SK-N-SH treated with all-trans-retinoic acid at 6 μM for 48 hours (cell line): ENCODE measurements at regions not wholly inside any gene's neighbourhood (a gene's known extent, or its start where the extent isn't known, plus 50 kb on each side); places are given as distances from the start of the nearest gene placed in this dataset.

Source experiments
- ARNTL ChIP-seq: fragments of 450-650 bp; formaldehyde crosslinking; IDR thresholded peaks from 2 replicates; pipeline ENCODE4 v1.5.0; 2020; ENCODE audit warnings: low read depth, mild to moderate bottlenecking, moderate library complexity, borderline replicate concordance
- CSDC2 ChIP-seq: fragments of 250-450 bp; sonication (Bioruptor Pico); IDR thresholded peaks from 2 replicates; pipeline ENCODE4 v1.5.0; 2020; ENCODE audit warnings: mild to moderate bottlenecking, moderate library complexity
- GLIS3 ChIP-seq: fragments of 250-450 bp; sonication (Bioruptor Pico); IDR thresholded peaks from 2 replicates; pipeline ENCODE4 v1.5.0; 2020; ENCODE audit warnings: mild to moderate bottlenecking, moderate library complexity
- ISL1 ChIP-seq: fragments of 250-450 bp; sonication (Bioruptor Pico); IDR thresholded peaks from 2 replicates; pipeline ENCODE4 v2.1.2; 2022; ENCODE audit warnings: mild to moderate bottlenecking, moderate library complexity
- RARB ChIP-seq: fragments of 250-450 bp; sonication (Bioruptor Pico); IDR thresholded peaks from 2 replicates; pipeline ENCODE4 v1.8.0; 2021; ENCODE audit warnings: mild to moderate bottlenecking, moderate library complexity
- SNAI2 ChIP-seq: fragments of 250-450 bp; sonication (Bioruptor Pico); IDR thresholded peaks from 2 replicates; pipeline ENCODE4 v1.5.0; 2020; ENCODE audit warnings: mild to moderate bottlenecking, moderate library complexity
- TCF4 ChIP-seq: fragments of 250-450 bp; sonication (Bioruptor Pico); IDR thresholded peaks from 2 replicates; pipeline ENCODE4 v1.8.0; 2021; ENCODE audit warnings: mild to moderate bottlenecking, moderate library complexity, borderline replicate concordance
- ZC3H10 ChIP-seq: fragments of 250-450 bp; sonication (Bioruptor Pico); IDR thresholded peaks from 2 replicates; pipeline ENCODE4 v1.5.1; 2021; ENCODE audit warnings: mild to moderate bottlenecking, moderate library complexity
- ZFP3 ChIP-seq: fragments of 250-450 bp; sonication (Bioruptor Pico); IDR thresholded peaks from 2 replicates; pipeline ENCODE4 v1.5.0; 2020; ENCODE audit warnings: mild to moderate bottlenecking, moderate library complexity
- ZNF565 ChIP-seq: fragments of 450-650 bp; formaldehyde crosslinking; conservative IDR thresholded peaks from 2 replicates; pipeline ENCODE4 v1.5.0; 2020; ENCODE audit warnings: low read depth, mild to moderate bottlenecking, moderate library complexity
- TF ChIP-seq, protein P1 (sequence below): fragments of 250-450 bp; sonication (Bioruptor Pico); IDR thresholded peaks from 2 replicates; pipeline ENCODE4 v1.5.1; 2020; ENCODE audit warnings: low read depth, mild to moderate bottlenecking, moderate library complexity
- TF ChIP-seq, protein P2 (sequence below): fragments of 250-450 bp; sonication (Bioruptor Pico); IDR thresholded peaks from 2 replicates; pipeline ENCODE4 v1.5.0; 2020; ENCODE audit warnings: mild to moderate bottlenecking, moderate library complexity
- TF ChIP-seq, protein P3 (sequence below): fragments of 250-450 bp; sonication (Bioruptor Pico); IDR thresholded peaks from 2 replicates; pipeline ENCODE4 v1.8.0; 2020; ENCODE audit warnings: mild to moderate bottlenecking, moderate library complexity, borderline replicate concordance
- TF ChIP-seq, protein P4 (sequence below): fragments of 250-450 bp; sonication (Bioruptor Pico); IDR thresholded peaks from 2 replicates; pipeline ENCODE4 v1.5.1; 2021; ENCODE audit warnings: mild to moderate bottlenecking, moderate library complexity

DNA sequence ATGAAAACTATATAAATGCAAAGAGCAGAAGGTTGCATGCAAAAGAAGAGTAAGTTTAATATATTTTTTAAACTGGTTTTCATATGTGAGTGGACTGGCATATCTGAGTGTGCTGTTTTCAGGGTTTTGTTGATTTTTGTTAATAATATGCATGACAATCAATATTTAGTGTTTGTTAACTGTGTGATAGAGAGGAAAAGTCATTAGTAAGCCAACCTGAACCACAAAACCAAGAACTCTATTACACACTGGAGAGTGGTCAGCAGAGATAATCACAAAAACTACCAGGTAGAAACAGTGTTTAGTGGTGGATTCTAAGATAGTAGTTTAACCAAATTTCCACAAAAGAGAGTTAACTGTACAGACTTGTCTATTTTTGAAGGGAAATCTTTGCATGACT, 396.9 kb downstream of the GASK1B start:
- TF ChIP-seq, protein P1, sequence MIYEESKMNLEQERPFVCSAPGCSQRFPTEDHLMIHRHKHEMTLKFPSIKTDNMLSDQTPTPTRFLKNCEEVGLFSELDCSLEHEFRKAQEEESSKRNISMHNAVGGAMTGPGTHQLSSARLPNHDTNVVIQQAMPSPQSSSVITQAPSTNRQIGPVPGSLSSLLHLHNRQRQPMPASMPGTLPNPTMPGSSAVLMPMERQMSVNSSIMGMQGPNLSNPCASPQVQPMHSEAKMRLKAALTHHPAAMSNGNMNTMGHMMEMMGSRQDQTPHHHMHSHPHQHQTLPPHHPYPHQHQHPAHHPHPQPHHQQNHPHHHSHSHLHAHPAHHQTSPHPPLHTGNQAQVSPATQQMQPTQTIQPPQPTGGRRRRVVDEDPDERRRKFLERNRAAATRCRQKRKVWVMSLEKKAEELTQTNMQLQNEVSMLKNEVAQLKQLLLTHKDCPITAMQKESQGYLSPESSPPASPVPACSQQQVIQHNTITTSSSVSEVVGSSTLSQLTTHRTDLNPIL (CRISPR knock-in tag): no peak
- TF ChIP-seq, protein P2, sequence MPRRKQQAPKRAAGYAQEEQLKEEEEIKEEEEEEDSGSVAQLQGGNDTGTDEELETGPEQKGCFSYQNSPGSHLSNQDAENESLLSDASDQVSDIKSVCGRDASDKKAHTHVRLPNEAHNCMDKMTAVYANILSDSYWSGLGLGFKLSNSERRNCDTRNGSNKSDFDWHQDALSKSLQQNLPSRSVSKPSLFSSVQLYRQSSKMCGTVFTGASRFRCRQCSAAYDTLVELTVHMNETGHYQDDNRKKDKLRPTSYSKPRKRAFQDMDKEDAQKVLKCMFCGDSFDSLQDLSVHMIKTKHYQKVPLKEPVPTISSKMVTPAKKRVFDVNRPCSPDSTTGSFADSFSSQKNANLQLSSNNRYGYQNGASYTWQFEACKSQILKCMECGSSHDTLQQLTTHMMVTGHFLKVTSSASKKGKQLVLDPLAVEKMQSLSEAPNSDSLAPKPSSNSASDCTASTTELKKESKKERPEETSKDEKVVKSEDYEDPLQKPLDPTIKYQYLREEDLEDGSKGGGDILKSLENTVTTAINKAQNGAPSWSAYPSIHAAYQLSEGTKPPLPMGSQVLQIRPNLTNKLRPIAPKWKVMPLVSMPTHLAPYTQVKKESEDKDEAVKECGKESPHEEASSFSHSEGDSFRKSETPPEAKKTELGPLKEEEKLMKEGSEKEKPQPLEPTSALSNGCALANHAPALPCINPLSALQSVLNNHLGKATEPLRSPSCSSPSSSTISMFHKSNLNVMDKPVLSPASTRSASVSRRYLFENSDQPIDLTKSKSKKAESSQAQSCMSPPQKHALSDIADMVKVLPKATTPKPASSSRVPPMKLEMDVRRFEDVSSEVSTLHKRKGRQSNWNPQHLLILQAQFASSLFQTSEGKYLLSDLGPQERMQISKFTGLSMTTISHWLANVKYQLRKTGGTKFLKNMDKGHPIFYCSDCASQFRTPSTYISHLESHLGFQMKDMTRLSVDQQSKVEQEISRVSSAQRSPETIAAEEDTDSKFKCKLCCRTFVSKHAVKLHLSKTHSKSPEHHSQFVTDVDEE (CRISPR knock-in tag): no peak
- TF ChIP-seq ARNTL (CRISPR knock-in tag) (no peak), ISL1 (CRISPR knock-in tag) (no peak), ZFP3 (CRISPR knock-in tag) (no peak), SNAI2 (CRISPR knock-in tag) (no peak), TCF4 (no peak), RARB (no peak), GLIS3 (CRISPR knock-in tag) (no peak), CSDC2 (CRISPR knock-in tag) (no peak), ZC3H10 (CRISPR knock-in tag) (no peak), ZNF565 (CRISPR knock-in tag) (no peak)
- TF ChIP-seq, protein P3, sequence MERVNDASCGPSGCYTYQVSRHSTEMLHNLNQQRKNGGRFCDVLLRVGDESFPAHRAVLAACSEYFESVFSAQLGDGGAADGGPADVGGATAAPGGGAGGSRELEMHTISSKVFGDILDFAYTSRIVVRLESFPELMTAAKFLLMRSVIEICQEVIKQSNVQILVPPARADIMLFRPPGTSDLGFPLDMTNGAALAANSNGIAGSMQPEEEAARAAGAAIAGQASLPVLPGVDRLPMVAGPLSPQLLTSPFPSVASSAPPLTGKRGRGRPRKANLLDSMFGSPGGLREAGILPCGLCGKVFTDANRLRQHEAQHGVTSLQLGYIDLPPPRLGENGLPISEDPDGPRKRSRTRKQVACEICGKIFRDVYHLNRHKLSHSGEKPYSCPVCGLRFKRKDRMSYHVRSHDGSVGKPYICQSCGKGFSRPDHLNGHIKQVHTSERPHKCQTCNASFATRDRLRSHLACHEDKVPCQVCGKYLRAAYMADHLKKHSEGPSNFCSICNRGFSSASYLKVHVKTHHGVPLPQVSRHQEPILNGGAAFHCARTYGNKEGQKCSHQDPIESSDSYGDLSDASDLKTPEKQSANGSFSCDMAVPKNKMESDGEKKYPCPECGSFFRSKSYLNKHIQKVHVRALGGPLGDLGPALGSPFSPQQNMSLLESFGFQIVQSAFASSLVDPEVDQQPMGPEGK (CRISPR knock-in tag): no peak
- TF ChIP-seq, protein P4, sequence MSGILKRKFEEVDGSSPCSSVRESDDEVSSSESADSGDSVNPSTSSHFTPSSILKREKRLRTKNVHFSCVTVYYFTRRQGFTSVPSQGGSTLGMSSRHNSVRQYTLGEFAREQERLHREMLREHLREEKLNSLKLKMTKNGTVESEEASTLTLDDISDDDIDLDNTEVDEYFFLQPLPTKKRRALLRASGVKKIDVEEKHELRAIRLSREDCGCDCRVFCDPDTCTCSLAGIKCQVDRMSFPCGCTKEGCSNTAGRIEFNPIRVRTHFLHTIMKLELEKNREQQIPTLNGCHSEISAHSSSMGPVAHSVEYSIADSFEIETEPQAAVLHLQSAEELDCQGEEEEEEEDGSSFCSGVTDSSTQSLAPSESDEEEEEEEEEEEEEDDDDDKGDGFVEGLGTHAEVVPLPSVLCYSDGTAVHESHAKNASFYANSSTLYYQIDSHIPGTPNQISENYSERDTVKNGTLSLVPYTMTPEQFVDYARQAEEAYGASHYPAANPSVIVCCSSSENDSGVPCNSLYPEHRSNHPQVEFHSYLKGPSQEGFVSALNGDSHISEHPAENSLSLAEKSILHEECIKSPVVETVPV (CRISPR knock-in tag): no peak
